GM12874 (cell line): ENCODE measurements at regions not wholly inside any gene's neighbourhood (a gene's known extent, or its start where the extent isn't known, plus 50 kb on each side); places are given as distances from the start of the nearest gene placed in this dataset.

Experiments used
- TF ChIP-seq, protein P1 (sequence below): IDR thresholded peaks from 2 replicates; pipeline ENCODE4 v1.5.1; 2011; ENCODE audit warnings: low read depth, mild to moderate bottlenecking, control low read depth, low read length, moderate library complexity; ENCODE audit not compliant: insufficient read depth

DNA sequence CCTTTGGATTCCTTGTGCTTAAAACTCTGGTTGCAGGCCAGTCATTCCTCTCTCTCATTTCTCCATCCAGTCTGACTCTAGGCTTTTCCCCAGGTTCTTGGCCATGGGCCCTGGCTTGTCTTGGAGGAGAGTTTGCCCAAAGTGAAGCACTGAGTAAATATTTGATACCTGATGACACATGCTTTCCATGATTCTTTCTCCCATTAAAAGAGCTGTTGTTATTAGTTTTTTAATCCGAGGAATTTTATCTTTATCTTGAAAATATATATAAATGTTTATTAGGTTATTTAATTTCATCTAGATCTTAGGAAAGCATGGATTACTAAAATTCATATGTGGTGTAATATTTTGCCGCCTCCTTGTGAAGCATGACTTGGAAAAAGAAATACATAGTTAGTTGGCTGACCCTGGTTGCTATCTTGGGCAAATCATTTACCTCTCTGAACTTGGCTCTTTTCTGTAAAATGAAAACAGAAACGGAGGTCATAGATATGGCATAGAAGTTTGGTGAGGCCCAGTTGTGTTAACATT is 650.1 kb downstream of the SLC4A3 start:
- TF ChIP-seq, protein P1, sequence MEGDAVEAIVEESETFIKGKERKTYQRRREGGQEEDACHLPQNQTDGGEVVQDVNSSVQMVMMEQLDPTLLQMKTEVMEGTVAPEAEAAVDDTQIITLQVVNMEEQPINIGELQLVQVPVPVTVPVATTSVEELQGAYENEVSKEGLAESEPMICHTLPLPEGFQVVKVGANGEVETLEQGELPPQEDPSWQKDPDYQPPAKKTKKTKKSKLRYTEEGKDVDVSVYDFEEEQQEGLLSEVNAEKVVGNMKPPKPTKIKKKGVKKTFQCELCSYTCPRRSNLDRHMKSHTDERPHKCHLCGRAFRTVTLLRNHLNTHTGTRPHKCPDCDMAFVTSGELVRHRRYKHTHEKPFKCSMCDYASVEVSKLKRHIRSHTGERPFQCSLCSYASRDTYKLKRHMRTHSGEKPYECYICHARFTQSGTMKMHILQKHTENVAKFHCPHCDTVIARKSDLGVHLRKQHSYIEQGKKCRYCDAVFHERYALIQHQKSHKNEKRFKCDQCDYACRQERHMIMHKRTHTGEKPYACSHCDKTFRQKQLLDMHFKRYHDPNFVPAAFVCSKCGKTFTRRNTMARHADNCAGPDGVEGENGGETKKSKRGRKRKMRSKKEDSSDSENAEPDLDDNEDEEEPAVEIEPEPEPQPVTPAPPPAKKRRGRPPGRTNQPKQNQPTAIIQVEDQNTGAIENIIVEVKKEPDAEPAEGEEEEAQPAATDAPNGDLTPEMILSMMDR, result no peak

DNA sequence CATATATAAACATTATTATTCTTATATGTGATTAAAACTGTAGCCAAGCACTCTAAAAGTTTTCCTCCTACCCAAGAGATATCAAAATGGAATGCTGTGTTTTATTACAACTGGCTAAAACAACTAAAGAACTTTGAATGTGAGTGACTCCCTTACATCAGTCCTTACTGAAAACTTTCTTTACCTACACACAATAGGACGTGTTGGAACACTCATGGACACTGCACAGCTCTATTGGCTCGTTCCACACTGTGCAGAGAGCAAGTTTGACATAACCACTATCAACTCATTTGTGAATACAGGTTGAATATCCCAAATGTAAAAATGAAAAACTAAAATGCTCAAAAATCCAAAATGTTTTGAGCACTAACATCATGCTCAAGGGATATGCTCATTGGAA is 650.6 kb downstream of the SLC4A3 start:
- TF ChIP-seq, protein P1, result no peak

DNA sequence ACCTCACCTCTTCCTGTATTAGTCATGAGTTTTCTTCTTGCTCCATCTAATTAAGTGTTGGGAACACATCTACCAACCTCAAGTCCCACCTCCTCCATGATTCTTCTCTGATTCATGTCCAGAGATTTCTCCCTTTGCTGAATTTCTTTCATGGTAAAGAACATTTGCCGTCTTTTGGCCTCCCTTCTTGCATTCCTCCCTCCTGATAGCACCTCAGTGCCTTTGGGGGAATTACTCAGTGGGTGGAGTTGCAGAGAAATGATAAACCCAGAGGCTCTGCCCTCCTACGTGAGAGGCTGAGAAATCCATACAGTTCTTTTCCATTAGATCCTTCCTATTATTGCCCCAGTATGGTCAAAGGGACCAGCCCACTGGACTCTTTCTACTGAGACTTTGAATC is 651.9 kb downstream of the SLC4A3 start:
- TF ChIP-seq, protein P1, result no peak

DNA sequence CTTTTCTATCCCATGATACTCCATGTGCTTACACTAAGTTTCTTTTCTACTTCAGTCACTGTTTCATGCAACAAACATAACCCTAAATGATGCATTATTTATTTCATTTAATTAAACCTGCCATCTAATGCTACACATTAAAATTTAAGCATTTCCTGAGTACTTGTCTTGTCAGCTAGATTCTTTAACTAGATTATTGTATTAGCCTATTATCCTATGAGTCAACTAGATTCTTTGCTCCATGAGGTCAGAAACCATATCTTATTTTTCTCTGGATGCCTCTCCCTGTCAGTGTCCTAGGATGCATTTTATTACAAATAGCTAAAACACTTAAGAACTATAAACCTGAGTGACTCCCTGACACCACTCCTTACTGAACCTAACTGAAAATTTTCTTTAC is 652.4 kb downstream of the SLC4A3 start:
- TF ChIP-seq, protein P1, result no peak

DNA sequence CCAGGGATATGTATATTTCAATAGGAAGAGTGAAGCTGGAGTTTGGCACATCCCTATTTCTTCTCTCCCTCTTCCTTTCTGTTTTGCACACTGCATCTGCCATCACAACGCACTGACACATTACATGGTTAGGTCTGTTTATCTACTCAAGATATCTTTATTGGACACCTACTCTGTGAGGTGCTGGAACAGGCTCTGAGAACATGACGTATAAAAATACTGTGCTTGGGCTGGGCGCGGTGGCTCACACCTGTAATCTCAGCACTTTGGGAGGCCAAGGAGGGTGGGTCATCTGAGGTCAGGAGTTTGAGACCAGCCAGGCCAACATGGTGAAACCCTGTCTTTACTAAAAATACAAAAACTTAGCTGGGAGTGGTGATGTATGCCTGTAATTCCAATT is 653.3 kb downstream of the SLC4A3 start:
- TF ChIP-seq, protein P1, result no peak

DNA sequence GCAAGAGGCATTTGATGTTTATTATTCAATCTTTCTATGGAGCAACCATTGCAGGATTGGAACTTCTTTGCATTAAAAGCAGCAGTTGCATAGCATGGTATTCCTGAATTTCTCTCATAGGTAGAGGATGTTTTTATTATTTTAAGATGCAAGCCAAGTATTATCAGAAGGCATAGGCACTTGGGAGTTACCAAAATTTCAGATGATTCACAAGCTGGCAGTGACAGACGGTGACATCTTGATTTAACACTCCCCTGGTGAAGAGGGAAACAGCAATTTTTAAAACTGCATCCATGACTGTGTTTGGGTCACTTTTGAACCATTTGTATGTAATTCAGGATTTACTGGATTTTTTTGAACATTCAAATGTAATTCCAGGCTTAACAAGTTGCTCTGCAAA is 654.3 kb downstream of the SLC4A3 start:
- TF ChIP-seq, protein P1, result no peak

DNA sequence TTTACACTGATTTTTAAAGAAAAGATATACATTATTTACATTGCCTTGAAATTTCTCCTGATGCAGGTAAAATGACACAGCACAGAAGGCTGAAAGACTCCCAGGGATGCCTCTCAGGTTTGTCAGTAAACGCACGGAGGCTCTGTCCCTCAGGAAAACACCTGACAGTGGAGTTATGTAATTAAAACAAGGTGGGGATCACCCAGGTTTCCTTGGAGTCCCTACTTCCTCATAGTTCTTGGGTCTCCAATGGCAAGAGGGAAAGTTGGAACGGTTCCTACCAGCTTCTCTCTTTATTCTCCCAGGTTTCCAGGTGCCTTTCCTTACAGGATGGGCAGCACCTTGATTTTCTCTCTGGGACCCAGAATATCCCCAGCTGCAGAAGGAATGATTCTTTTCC is 654.8 kb downstream of the SLC4A3 start:
- TF ChIP-seq, protein P1, result no peak
